Uterus (tissue), 3 donors: ENCODE measurements at regions not wholly inside any gene's neighbourhood (a gene's known extent, or its start where the extent isn't known, plus 50 kb on each side); places are given as distances from the start of the nearest gene placed in this dataset.
"Not testable (repeated sequence)": the region's sequence is repeated elsewhere in the genome, so short reads cannot be mapped to it uniquely, and the experiment has no call there.

Experiments used
- DNase-seq, 2 donors: peaks; one replicate each; pipeline ENCODE4 v3.0.0-alpha.2; 2019 to 2020
- H3K27ac ChIP-seq, 2 donors: fragments of 200-600 bp; sonication (generic); 1 replicate in 1 of 2; 2 replicates in 1 of 2; pipeline ENCODE4 v1.5.1; 2016 to 2018
- H3K27me3 ChIP-seq, 2 donors: fragments of 200-600 bp; sonication (generic); one replicate each; pipeline ENCODE4 v1.5.1; 2018 to 2019; ENCODE audit warnings: control low read depth in 1 of 2
- H3K36me3 ChIP-seq, 2 donors: fragments of 200-600 bp; sonication (generic); one replicate each; pipeline ENCODE4 v1.5.1; 2019; ENCODE audit warnings: control low read depth in 1 of 2
- H3K4me1 ChIP-seq, 2 donors: fragments of 200-600 bp; sonication (generic); one replicate each; pipeline ENCODE4 v1.5.1; 2018 to 2019; ENCODE audit warnings: control low read depth in 1 of 2
- H3K4me3 ChIP-seq, 2 donors: fragments of 200-600 bp; sonication (generic); 1 replicate in 1 of 2; 2 replicates in 1 of 2; pipeline ENCODE4 v1.5.1; 2018 to 2019; ENCODE audit warnings: mild to moderate bottlenecking in 1 of 2
- H3K9me3 ChIP-seq, 2 donors: fragments of 200-600 bp; sonication (generic); one replicate each; pipeline ENCODE4 v1.5.1; 2019; ENCODE audit warnings: control low read depth in 1 of 2
- intact Hi-C: fragments of 100-400 bp; cut with DNase I; formaldehyde crosslinking; loops from one replicate; pipeline ENCODE4 v1.15.1; 2023; ENCODE audit warnings: low total_unique reads
- TF ChIP-seq, protein P1 (sequence below), 4 experiments: fragments of 200-600 bp in 2 of 4; fragments of 450-650 bp in 2 of 4; sonication (generic) in 2 of 4; IDR thresholded peaks; one replicate each; pipeline ENCODE4 v1.5.1; 2016 to 2019; ENCODE audit warnings: antibody characterized with exemption in 4 of 4, mild to moderate bottlenecking in 2 of 4, moderate library complexity in 1 of 4
- donor health status: DM: yes; HTN: yes; CAD: no.

DNA sequence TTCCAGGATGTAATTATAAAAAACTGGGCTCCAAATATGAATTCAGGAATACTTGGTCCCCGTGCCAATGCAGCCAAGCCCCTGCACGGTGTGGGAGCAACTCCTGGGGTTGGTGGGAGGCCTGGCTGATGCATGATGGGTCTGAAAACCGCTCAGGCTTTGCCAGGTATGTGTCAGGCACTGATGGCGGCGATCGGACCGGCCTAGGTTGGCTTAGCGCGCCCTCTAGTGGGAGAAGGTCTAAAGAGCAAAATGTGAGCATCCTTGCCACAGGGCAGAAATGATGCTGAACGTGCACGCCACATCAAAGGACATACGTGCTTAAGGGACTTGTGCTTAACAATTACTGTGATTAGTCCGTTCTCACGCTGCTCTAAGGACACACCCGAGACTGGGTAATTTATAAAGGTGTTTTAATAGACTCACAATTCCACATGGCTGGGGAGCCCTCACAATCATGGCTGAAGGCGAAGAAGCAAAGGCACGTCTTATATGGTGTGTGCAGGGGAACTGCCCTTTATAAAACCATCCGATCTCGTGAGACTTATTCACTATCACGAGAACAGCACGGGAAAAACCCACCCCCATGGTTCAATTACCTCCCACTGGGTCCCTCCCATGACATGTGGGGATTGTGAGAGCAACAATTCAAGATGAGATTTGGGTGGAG is 196.2 kb upstream of the PLGLB1 start:
- not testable (repeated sequence) for H3K4me3 ChIP-seq

DNA sequence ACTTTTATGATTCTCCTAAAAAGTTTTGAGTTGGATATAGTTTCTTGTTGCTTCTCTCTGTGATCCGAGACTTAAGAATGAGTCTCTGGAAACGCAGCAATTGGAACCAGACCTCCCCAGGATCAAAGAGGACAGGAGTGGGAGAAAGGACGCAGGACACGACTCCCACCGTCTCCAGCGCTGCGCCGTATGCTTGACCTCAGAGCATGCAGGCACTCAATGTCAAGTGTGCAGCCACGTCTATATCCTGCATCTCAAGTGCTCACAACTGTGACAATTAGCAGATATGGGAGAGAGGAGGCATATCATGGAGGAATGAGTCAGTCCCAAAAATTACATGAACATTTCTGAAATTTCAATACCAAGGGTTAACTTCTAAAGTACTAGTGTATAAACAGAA is 199.0 kb upstream of the PLGLB1 start:
- H3K27ac ChIP-seq, result not testable (repeated sequence)

More for the DNA sequence above, 196.2 kb upstream of the PLGLB1 start:
- H3K4me1 ChIP-seq, H3K27me3 ChIP-seq, intact Hi-C loops, H3K36me3 ChIP-seq, H3K27ac ChIP-seq, H3K9me3 ChIP-seq: not testable (repeated sequence)
- peak; percentile 18 to 54 for DNase-seq
- TF ChIP-seq, protein P1, sequence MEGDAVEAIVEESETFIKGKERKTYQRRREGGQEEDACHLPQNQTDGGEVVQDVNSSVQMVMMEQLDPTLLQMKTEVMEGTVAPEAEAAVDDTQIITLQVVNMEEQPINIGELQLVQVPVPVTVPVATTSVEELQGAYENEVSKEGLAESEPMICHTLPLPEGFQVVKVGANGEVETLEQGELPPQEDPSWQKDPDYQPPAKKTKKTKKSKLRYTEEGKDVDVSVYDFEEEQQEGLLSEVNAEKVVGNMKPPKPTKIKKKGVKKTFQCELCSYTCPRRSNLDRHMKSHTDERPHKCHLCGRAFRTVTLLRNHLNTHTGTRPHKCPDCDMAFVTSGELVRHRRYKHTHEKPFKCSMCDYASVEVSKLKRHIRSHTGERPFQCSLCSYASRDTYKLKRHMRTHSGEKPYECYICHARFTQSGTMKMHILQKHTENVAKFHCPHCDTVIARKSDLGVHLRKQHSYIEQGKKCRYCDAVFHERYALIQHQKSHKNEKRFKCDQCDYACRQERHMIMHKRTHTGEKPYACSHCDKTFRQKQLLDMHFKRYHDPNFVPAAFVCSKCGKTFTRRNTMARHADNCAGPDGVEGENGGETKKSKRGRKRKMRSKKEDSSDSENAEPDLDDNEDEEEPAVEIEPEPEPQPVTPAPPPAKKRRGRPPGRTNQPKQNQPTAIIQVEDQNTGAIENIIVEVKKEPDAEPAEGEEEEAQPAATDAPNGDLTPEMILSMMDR (IDR thresholded peaks at IDR 0.05), result peak in 2 of 4 experiments; percentile 28 to 51

DNA sequence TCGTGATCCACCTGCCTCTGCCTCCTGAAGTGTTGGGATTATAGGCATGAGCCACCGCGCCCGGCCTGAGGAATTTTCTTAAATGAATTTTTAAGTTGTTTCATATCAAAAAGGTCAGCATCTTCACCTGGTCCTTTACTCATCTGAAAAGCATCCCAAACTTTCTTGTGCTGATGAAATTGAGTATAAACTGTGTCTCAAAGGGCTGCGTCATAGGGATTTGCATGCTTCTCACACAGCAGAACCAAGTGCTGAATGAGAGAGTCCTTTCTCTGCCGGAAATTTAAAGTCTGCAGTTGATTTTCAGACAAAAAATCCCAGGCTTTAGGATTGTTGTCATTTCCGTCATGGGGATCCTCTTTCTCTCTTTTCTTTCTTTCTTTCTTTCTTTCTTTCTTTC is 200.5 kb upstream of the PLGLB1 start:
- H3K27me3 ChIP-seq, intact Hi-C loops, H3K27ac ChIP-seq, H3K4me3 ChIP-seq, H3K9me3 ChIP-seq, DNase-seq, H3K36me3 ChIP-seq, H3K4me1 ChIP-seq: not testable (repeated sequence)

More for the DNA sequence above, 199.0 kb upstream of the PLGLB1 start:
- DNase-seq, H3K9me3 ChIP-seq, H3K4me1 ChIP-seq, H3K27me3 ChIP-seq, intact Hi-C loops, H3K4me3 ChIP-seq, H3K36me3 ChIP-seq: not testable (repeated sequence)

DNA sequence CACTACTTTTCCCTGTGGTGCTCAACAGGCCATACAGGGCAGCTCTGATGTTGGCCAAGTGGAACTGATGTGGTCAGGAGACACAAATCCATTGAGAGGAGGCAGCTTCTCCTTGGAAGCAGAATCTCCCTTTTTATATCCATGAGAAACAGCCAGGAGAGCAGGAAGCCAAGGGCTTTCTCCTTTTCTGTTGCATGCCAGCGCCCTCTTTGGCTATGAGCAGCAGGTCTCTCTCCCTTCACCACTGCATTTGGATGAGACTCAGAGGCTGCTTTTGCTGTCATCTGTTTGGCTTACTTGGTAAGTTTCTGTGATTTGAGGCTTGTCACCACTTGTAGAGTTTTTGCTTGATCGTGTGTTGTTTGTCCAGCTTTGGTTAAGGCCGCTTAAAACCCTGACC is 202.2 kb upstream of the PLGLB1 start:
- H3K36me3 ChIP-seq, H3K27ac ChIP-seq, H3K4me1 ChIP-seq, DNase-seq, H3K9me3 ChIP-seq, H3K4me3 ChIP-seq, intact Hi-C loops, H3K27me3 ChIP-seq: not testable (repeated sequence)

DNA sequence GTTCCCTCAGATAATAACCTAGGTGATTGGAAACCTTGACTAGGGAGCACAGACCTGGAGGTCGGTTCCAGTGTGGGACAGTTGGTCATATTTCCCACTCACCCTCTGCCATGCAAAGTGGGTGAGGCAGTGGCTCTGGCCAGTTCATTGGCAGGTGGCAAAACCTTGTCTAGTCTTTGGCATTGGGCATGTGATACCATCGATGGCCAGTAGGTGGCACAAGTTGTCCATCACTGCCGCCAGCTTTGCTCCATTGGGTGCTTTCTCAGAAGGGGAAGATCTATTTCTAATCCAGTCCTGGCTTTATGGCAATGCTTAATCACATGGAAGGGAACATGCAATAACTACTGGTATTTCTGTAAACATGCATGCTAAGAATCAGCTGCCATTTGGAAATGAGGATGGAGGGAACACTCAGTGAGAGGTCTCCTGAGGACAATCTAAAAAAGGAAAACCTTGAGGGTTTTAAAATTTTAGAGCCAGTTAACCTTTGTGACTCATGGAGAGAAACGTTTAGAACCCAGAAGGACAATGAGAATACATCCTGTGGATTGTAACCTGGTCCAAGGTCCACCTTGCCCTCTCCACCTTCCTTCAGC is 207.5 kb upstream of the PLGLB1 start:
- intact Hi-C loops, H3K27ac ChIP-seq: not testable (repeated sequence)
- peak in 1 of 2 donors; percentile 14 for DNase-seq

DNA sequence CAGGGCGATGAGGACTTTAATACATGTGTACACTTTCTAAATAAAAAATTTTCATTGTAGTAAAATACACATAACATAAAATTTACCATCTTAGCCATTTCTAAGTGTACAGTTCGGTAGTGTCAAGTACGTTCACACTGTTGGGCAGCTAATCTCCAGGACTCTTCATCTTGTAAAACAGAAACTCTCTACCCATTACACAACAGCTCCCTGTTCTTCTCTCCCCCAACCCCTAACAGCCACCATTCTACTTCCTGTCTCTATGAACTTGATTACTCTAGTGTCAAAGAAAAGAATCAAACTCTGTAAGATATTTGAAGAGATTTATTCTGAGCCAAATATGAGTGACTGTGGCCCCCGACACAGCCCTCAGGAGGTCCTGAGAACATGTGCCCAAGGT is 208.3 kb upstream of the PLGLB1 start:
- H3K27me3 ChIP-seq, H3K36me3 ChIP-seq, H3K4me1 ChIP-seq, intact Hi-C loops, H3K27ac ChIP-seq, H3K9me3 ChIP-seq, DNase-seq, H3K4me3 ChIP-seq: not testable (repeated sequence)

More for the DNA sequence above, 207.5 kb upstream of the PLGLB1 start:
- H3K36me3 ChIP-seq, H3K9me3 ChIP-seq, H3K4me1 ChIP-seq, H3K27me3 ChIP-seq, H3K4me3 ChIP-seq: not testable (repeated sequence)
- TF ChIP-seq, protein P1 (IDR thresholded peaks at IDR 0.05), result peak in 2 of 4 experiments; percentile 30 to 42

DNA sequence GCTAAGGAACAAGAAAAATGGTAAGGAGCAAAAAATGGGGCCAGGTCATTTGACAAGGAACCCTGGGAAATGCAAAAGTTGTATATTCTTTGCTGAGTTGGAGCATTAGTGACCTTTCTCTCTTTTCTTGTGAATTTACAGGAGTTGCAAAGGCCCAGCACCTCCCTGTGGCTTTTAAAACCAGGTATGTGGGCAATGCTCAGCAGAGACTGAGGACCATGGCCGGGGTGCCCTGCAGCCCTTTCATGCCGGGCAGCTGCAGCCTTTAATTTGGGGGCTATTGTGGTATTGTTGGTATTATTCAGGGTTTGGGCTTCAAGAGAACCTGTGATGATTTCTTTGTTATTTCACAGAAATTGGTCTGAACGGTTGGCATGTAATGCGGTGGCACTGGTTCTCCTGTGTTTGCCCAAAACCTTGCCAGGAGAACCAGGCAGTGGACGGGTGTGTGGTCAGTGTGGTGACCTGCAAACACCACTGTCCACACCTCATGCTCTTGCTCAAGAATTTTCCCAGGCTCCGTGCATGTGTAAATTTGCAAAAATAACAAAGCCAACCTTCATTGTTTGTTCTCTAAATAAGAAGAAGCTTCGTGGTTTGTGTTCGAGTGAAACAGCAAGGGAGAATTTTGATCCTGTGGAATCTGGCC is 213.8 kb upstream of the PLGLB1 start:
- H3K27me3 ChIP-seq, H3K4me1 ChIP-seq, H3K36me3 ChIP-seq, intact Hi-C loops, DNase-seq, H3K27ac ChIP-seq, H3K9me3 ChIP-seq, H3K4me3 ChIP-seq: not testable (repeated sequence)

DNA sequence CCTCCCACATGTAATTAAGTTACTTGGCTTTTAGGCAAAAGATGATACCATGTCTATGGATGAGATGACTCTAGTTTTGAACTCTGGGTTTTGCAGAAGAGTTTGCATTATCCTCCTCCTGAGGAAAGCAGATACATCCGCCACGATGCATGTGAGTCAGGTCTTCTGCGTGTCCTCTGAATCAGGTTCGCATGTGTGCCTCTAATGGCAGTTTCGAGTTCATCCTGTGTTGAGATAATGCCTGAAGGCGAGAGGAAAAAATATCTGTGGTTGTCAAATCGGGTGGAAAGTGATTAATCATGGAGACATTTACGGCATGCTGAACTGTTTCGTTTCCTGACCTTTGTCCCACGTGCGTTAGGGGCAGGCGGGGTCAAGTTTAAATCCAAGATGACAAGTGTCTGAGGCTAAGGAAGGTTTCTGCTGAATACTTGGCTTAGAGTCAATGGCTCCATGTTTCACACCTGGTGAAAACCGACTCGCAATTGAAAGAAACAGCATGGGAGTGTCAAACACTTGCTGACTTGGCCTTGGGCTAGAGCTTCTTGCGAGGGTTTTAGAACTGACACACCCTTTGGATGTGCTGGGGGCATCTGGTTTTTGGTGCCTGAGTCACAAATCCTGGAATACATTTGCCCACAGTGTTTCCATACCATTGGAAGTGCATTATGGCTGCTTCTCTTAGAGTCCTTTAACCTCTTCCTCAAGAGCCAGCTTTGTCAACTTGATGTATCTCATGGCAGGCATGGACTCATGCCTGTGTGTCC is 216.1 kb upstream of the PLGLB1 start:
- H3K27me3 ChIP-seq, H3K4me3 ChIP-seq, H3K9me3 ChIP-seq, H3K4me1 ChIP-seq, intact Hi-C loops, H3K36me3 ChIP-seq, H3K27ac ChIP-seq, DNase-seq: not testable (repeated sequence)

DNA sequence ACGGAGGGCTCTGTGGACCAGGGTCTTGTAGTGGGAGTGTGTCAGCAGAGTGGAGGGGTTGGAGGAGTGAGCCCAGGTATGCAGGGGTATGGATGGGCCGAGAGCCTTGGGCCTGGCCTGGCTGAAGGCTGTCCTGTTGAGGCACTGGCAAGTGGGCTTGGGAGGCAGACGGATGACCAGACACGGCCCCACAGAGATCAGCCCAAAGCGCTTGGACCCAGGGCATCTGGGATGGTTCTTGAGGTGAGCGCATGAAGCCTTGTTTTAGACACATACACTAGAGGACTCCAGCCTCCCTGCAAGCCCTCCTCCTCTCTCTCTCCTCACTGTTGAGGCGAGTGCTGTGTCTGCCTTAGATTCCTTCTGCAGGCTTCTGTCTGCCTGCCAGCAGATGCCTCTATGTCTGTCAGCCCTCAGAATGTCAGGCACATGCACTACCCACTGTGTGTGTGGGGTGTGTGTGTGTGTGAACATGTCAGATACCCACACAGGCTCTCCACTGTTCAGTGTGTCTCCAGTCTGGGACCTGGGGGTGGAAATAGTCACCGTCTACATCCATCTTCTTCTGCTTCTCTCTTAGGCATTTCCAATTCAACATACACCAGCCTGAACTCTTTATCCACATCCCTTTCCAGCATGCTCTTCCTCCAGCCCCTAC is 218.0 kb upstream of the PLGLB1 start:
- H3K27ac ChIP-seq, DNase-seq, H3K9me3 ChIP-seq, intact Hi-C loops, H3K36me3 ChIP-seq, H3K4me3 ChIP-seq, H3K4me1 ChIP-seq, H3K27me3 ChIP-seq: not testable (repeated sequence)

DNA sequence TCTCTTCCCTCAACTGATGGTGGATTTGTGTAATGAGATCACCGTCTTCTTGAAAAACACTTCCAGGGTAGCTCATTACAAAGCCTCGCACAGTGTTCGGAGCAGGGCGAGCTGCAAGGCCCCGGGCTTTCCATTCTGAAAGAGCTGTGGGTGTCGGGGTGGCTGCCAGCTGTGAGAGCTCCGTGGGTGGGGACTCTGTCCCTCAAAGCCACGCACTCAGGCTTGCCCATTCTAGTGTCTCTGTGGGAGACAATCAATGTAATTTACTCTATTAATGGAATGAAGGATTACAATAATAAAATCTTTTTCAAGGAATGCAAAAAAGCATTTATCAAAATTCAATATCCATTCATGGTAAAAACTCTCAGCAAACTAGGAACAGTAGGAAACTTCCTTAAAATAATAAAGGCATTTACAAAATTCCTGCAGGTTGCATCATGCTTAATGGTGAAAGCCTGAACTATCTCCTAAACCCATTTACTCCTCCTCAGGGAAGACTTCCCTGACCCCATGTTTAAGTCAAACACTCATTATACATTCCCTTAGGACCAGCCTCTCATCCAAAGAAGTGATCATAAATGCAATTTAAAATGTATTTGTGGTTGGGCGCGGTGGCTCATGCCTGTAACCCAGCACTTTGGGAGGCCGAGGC is 224.5 kb upstream of the PLGLB1 start:
- H3K36me3 ChIP-seq, intact Hi-C loops, H3K9me3 ChIP-seq, H3K4me3 ChIP-seq, H3K27ac ChIP-seq, DNase-seq, H3K4me1 ChIP-seq, H3K27me3 ChIP-seq: not testable (repeated sequence)
